Fibroblast of lung (primary cell): ENCODE measurements at regions not wholly inside any gene's neighbourhood (a gene's known extent, or its start where the extent isn't known, plus 50 kb on each side); places are given as distances from the start of the nearest gene placed in this dataset.

Experiments used
- CTCF ChIP-seq, 2 donors: IDR thresholded peaks in 1 of 2; conservative IDR thresholded peaks in 1 of 2; 1 replicate in 1 of 2; 2 replicates in 1 of 2; pipeline ENCODE4 v1.5.1; 2011 to 2012; ENCODE audit warnings: low read length in 2 of 2, control low read depth in 1 of 2, inconsistent platforms in 1 of 2, low read depth in 1 of 2, mild to moderate bottlenecking in 1 of 2
- EZH2 ChIP-seq: IDR thresholded peaks from 2 replicates; pipeline ENCODE4 v1.5.1; 2012; ENCODE audit warnings: low read length, control low read depth, mild to moderate bottlenecking; ENCODE audit errors: missing control alignments

GRCh38 chr9:99425923-99426842 lies 204.1 kb downstream of the SEC61B start:
- no peak for TF ChIP-seq CTCF (conservative IDR thresholded peaks at IDR 0.05 in 1 of 2, IDR thresholded peaks at IDR 0.05 in 1 of 2; ENCODE audit: low read depth in 1 of 2, low read length in 2 of 2)
- TF ChIP-seq EZH2: no peak
